Psoas muscle (tissue), 7 donors: ENCODE measurements at regions not wholly inside any gene's neighbourhood (a gene's known extent, or its start where the extent isn't known, plus 50 kb on each side); places are given as distances from the start of the nearest gene placed in this dataset.
"Not testable (repeated sequence)": the region's sequence is repeated elsewhere in the genome, so short reads cannot be mapped to it uniquely, and the experiment has no call there.

Experiments
- ATAC-seq, 4 donors: fragments of 200-7000 bp; cut with Tn5 transposase; one replicate each; pipeline ENCODE4 v1.9.1; 2020; ENCODE audit warnings: moderate library complexity in 3 of 4, mild to moderate bottlenecking in 2 of 4
- DNase-seq, 2 donors: peaks; one replicate each; pipeline ENCODE4 v3.0.0-alpha.2; 2020
- H3K27ac ChIP-seq: fragments of 200-600 bp; one replicate; pipeline ENCODE4 v1.8.0; 2022
- H3K27me3 ChIP-seq, 3 donors: fragments of 200-600 bp in 1 of 3; one replicate each; pipeline versions ENCODE4 v1.6.1 to v1.8.0; 2013 to 2022; ENCODE audit warnings: low read length in 2 of 3, mild to moderate bottlenecking in 2 of 3, moderate library complexity in 1 of 3; ENCODE audit not compliant: insufficient read depth in 3 of 3
- H3K36me3 ChIP-seq, 2 donors: fragments of 200-600 bp in 1 of 2; one replicate each; pipeline versions ENCODE4 v1.6.1 to v1.8.0; 2013 to 2022; ENCODE audit warnings: low read depth in 1 of 2, mild to moderate bottlenecking in 1 of 2, moderate library complexity in 1 of 2; ENCODE audit not compliant: insufficient read depth in 1 of 2
- H3K4me1 ChIP-seq: fragments of 200-600 bp; one replicate; pipeline ENCODE4 v1.8.0; 2022
- H3K4me3 ChIP-seq: fragments of 200-600 bp; one replicate; pipeline ENCODE4 v1.8.0; 2022; ENCODE audit warnings: mild to moderate bottlenecking
- H3K9me3 ChIP-seq: fragments of 200-600 bp; one replicate; pipeline ENCODE4 v1.8.0; 2022
- whole genome bisulfite sequencing, 3 donors: extraction: QIAGEN DNeasy Blood & Tissue Kit; methylation state at CpG; one replicate each; pipeline versions ENCODE4 v1.1.6 to v1.1.7; 2013; 5-methylcytosine and 5-hydroxymethylcytosine counted together
- intact Hi-C, 2 donors: fragments of 100-400 bp; cut with DNase I; formaldehyde crosslinking; loops; one replicate each; pipeline versions ENCODE4 v1.11.0 to v1.14.2; 2022
- TF ChIP-seq, protein P1 (sequence below): fragments of 200-600 bp; IDR thresholded peaks from one replicate; pipeline ENCODE4 v1.8.0; 2022; ENCODE audit warnings: antibody characterized with exemption
- donor health status: healthy with polysubstance abuse.
- donor health status: DM: no; HTN: no; CAD: no; lungs with moderate emphysema.
- donor health status: Bipolar disorder and iron deficiency.
- donor health status: healthy.
- donor health status: DM: yes; HTN: yes; CAD: no.
- donor health status: DM: no; HTN: no; CAD: no.
- donor health status: DM: yes; HTN: yes; CAD: no.

DNA sequence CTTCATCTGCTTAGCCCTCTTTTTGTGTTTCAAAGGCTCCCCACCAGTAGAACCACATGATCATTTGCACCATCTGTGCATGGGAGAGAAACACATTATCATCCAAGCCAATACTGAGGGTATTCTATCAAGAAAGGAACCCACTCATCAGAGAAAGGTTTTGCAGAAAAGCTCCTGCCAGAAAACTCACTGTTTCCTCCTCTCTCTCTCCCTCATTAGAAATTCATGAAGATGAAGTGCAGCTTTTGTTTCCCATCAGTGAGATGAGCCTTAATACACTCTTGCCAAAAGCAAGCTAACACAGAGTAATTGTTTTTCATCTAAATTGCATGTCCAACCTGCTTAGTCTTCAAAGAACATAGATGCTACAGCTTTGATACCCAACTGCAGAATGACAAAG is 142.4 kb upstream of the GRAMD2B start:
- Histone ChIP-seq H3K27ac (no peak overlapping the region), H3K4me3 (no peak overlapping the region), H3K27me3 (no peaks in the 10 kb centered on the region), H3K4me1 (no peaks in the 10 kb centered on the region), H3K9me3 (no peaks in the 10 kb centered on the region), H3K36me3 (no peaks in the 10 kb centered on the region)
- TF ChIP-seq, protein P1, sequence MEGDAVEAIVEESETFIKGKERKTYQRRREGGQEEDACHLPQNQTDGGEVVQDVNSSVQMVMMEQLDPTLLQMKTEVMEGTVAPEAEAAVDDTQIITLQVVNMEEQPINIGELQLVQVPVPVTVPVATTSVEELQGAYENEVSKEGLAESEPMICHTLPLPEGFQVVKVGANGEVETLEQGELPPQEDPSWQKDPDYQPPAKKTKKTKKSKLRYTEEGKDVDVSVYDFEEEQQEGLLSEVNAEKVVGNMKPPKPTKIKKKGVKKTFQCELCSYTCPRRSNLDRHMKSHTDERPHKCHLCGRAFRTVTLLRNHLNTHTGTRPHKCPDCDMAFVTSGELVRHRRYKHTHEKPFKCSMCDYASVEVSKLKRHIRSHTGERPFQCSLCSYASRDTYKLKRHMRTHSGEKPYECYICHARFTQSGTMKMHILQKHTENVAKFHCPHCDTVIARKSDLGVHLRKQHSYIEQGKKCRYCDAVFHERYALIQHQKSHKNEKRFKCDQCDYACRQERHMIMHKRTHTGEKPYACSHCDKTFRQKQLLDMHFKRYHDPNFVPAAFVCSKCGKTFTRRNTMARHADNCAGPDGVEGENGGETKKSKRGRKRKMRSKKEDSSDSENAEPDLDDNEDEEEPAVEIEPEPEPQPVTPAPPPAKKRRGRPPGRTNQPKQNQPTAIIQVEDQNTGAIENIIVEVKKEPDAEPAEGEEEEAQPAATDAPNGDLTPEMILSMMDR, result no peak
- intact Hi-C loops, result no loop called here
- DNase-seq, result no peak
- no peak for ATAC-seq

- H3K4me3 ChIP-seq, result no peak overlapping the region
- no peaks in the 10 kb centered on the region for H3K9me3 ChIP-seq
- WGBS, 3 donors, result 68 to 75% (median 73%) methylated on average over 6 of the region's 6 CpGs
- intact Hi-C loops, result no loop called here
- no peaks in the 10 kb centered on the region for H3K36me3 ChIP-seq
- H3K27ac ChIP-seq, result no peak overlapping the region
- ATAC-seq (no peak), DNase-seq (no peak)
- H3K4me1 ChIP-seq, result no peaks in the 10 kb centered on the region
- H3K27me3 ChIP-seq, result no peaks in the 10 kb centered on the region
- TF ChIP-seq, protein P1, result no peak
Observed at GRCh38 chr5:126284977-126285696, 138.1 kb upstream of the GRAMD2B start.

DNA sequence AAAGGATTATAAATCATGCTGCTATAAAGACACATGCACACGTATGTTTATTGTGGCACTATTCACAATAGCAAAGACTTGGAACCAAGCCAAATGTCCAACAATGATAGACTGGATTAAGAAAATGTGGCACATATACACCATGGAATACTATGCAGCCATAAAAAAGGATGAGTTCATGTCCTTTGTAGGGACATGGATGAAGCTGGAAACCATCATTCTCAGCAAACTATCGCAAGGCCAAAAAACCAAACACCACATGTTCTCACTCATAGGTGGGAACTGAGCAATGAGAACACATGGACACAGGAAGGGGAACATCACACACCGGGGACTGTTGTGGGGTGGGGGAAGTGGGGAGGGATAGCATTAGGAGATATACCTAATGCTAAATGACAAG is 127.1 kb upstream of the GRAMD2B start:
- ATAC-seq, H3K27me3 ChIP-seq, H3K4me1 ChIP-seq, H3K36me3 ChIP-seq, H3K9me3 ChIP-seq, H3K27ac ChIP-seq, DNase-seq, H3K4me3 ChIP-seq, intact Hi-C loops: not testable (repeated sequence)
- WGBS, 3 donors, result 93 to 100% (median 100%) methylated on average over 1 to 2 of the region's 3 CpGs

- no peaks in the 10 kb centered on the region for H3K36me3 ChIP-seq
- 93 to 96% (median 95%) methylated on average over 3 of the region's 3 CpGs for WGBS, 3 donors
- ATAC-seq (no peak), DNase-seq (no peak)
- H3K4me3 ChIP-seq, result no peak overlapping the region
- no peaks in the 10 kb centered on the region for H3K9me3 ChIP-seq
- H3K4me1 ChIP-seq, result no peaks in the 10 kb centered on the region
- no peaks in the 10 kb centered on the region for H3K27me3 ChIP-seq
- intact Hi-C loops, result no loop called here
- H3K27ac ChIP-seq, result no peak overlapping the region
- TF ChIP-seq, protein P1, result no peak
Observed at GRCh38 chr5:126300293-126300692, 122.9 kb upstream of the GRAMD2B start.

DNA sequence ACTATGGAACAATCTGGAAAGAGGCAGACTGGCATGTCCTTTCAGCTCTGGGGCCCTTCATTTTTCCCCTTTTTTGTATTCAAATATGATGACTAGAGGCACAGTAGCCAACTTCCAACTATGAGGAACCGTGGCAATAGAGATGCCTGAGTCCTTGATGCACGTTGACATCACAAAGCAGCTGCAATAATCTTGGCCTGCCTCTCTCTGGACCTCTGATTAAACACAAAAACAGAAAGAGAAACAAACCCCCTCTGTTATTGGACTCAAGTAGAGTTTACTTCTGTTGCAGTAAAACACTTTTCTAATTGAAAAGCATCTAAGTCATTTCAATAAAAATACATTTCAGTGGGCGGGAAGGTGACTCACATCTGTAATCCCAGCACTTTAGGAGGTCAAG is 122.2 kb upstream of the GRAMD2B start:
- TF ChIP-seq, protein P1, result no peak
- no peak for DNase-seq
- no peaks in the 10 kb centered on the region for H3K27me3 ChIP-seq
- H3K4me3 ChIP-seq, result no peak overlapping the region
- ATAC-seq, result no peak
- H3K27ac ChIP-seq, result no peak overlapping the region
- H3K36me3 ChIP-seq, result no peaks in the 10 kb centered on the region
- no peaks in the 10 kb centered on the region for H3K9me3 ChIP-seq
- 25 to 38% (median 26%) methylated on average over 3 of the region's 3 CpGs for WGBS, 3 donors
- H3K4me1 ChIP-seq, result no peaks in the 10 kb centered on the region
- intact Hi-C loops, result no loop called here
